HG02763 (cell line): ENCODE measurements at regions not wholly inside any gene's neighbourhood (a gene's known extent, or its start where the extent isn't known, plus 50 kb on each side); places are given as distances from the start of the nearest gene placed in this dataset.

Experiments
- ATAC-seq: cut with Tn5 transposase; IDR thresholded peaks from one replicate; pipeline ENCODE4 v1.9.1; 2021; ENCODE audit warnings: mild to moderate bottlenecking, moderate library complexity; ENCODE audit not compliant: unreplicated experiment

DNA sequence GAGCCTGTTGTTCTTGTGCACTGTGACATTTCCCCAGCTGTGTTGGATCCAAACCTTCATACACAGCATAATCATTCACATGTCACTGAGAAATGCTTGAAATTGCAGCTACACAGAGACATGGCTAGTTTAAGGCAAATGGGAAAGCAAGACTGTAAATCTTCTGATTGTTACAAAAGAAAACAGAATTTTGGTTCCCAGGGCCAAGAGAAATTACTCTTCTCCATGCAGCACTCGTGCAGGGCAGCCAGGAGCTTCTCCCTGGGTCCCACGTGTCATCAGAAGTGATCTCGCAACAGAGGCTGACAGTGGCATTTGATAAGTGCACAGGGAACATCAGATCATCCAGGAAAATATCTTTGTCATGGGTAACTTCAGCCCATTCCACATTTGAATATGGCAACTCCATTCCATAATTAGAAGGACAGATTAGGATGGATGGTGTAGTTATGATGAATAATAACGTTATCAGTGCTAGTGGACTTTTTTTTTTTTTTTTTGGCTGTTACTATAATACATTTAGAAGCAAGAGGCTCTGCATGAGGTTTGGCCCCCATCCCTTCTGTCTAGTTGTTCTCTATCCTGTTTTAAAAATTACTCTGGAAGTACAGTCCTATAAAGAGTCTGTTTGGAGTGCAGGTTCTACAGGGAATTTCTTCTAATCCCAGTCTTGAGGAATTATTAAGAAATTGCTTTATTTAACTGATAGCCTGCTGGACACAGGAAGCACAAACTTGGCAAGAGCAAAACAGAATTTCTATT is 571.0 kb upstream of the NOX3 start:
- no peak for ATAC-seq

DNA sequence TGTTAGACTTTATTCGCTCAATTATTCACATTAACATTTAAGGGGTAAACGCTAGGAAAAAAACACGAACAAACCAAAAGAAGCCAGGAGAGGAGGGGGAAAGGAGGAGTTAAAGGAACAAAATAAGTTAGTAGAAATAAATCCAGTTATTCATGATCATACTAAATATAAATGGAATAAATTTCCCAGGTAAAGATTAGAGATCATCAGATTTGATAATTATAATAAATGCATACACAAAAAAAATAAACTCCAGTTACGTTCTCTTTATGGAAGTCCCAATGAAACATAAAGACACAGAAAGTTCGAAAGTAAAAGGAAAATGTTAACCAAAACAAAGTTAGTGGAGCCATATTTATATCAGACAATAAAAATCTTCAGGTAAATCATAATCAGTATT is 568.7 kb upstream of the NOX3 start:
- ATAC-seq = no peak

DNA sequence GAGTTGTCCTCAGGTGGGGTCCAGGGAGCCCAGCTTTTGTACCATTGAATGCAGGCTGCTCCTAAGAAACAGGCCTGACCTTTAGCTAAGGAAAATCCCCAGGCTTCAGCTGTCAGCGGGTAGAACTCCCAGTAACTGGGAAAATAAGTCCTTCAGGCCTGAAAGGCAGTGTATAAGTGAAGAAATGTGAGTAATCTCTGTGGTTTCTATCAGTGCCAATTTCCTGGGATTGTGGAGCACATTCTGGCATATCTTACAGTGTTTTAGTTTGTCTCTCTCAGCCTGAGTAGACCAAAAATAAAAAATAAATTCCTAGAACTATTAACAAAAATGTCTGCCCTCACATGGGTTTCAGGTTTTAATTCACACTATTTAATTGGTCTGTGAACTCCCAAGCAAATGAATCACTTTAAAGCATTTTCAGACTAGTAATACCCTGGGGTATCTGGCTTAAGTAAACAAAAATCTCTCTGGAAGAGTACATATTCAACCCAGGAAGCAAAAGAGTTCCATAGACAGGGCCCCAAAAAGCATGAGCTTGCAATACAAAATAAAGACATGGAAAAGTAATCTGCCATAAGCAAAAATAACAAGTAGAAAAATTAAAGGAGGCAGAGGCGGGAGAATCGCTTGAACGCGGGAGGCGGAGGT is 566.2 kb upstream of the NOX3 start:
- ATAC-seq = no peak

DNA sequence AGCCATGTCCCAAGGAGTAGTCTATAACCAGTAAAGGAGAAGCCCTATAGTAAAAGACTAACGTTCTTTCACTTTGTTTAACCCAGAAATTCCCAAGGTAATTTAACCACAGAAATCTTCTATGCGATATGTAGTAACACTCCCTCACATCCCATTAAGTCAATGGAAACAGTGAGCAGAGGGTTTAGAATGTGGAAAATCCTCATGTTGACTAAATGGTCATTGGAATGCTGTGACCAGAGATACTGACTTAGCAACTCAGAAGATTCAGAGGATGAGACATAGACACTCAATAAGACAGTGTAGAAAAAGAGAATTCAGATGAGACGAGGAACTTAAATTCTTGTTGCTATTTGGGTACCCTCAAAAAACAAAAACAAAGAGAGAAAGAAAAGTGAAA is 562.2 kb upstream of the NOX3 start:
- ATAC-seq = no peak

DNA sequence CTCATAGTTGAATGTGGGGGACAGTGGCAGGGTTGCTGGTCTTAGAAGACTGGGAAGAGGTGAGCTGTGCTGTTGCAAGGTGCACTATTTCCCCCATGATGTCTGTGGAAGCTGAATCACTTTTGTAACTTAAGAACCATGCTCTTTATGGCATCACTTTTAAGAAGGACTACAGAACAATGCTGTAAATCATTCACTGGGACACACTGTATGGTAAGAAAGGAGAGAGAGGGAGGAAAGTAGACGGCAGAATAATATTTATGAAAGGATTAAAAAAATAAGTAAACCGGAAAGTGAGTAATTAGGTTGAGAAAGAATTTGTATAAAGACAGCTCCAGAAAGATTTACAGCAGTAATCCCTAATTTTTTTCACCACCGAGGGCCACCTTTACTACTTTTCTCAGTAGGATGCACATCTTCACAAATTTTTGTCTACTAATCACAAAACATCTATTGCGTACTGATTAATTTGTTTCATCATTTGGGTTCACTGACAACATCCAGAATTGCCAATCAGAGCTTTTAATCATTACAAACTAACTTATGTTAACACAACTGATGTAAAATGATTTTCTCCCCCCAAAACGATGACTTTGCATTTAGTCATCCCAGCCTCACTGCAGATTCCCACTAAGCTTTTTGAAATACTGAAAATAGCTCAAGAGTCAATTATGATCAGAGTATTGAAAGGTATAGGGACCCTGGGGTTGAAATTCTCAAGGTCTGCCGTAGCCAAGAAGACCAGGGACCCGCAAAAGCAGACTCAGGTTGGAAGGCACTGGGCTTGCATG is 560.7 kb upstream of the NOX3 start:
- ATAC-seq = no peak

DNA sequence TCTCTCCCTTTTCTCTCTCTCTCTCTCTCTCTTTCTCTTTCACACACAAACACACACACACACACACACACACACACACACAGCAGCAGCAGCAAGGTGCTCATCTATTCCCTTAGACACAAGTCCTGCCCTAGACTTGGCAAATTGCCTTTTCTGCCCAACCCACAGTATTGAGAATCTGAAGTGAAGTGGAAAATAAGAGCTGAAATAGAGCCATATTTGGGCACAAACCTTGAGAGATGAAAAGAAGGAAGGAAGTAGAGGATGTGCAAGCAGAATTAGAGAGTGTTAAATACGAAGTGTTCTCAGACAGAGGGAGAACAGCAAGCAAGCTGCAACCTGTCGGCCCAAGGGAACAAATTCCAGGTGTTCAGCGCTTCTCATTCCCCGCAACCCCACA is 557.5 kb upstream of the NOX3 start:
- no peak for ATAC-seq

DNA sequence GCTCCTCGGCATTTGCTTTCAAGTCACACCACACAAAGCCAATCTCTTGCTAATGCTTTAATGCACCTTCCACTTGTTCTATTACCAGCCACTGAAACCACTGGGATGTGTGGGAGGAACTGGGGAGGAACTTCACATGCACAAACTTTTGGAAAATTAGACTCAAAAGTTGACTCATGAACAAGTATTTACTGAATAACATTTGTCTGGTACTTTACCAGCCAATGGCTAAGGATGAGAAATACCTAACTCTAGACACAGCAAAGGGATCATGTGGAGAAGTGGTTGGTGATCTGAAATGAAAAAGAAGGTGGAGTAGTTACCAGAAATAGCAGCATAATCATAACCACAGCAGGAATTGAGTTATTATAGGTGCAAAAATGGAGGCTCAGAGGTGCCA is 554.0 kb upstream of the NOX3 start:
- ATAC-seq = no peak

DNA sequence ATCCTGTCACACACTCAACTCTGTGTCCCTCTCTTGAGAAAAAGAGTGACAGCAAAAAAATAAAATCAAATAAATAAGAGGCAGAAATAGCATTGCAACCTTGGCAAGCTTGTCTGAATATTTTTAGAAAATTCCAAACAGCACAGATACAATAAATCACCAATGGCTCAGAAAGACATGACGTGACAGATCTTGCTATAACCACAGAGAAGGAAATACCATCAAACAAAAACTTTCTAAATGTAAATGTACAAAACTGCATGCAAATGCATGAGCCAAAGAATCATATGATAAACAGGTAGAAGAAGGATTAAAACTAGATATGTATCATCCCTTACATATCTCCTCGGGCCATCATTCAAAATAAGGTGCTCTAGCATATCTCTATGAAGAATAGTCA is 549.2 kb upstream of the NOX3 start:
- ATAC-seq = no peak

DNA sequence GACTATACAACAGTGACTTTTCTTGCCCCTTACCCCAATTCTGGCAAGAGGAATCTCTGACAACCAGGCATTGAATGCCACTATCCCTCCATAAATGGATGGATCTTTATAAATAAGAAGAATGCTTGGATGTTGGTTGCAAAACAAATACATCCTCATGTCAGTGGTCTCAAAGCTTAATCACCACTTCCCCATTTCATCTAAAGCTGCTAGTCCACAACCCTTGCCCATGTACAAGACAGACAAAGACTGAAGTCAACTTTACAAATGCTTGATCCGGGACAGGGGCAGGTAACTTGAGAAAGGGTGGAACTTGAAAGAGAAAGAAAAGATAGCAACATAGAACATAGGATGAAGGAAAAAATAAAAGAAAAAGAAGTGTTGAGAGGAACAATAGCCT is 540.5 kb upstream of the NOX3 start:
- no peak for ATAC-seq

DNA sequence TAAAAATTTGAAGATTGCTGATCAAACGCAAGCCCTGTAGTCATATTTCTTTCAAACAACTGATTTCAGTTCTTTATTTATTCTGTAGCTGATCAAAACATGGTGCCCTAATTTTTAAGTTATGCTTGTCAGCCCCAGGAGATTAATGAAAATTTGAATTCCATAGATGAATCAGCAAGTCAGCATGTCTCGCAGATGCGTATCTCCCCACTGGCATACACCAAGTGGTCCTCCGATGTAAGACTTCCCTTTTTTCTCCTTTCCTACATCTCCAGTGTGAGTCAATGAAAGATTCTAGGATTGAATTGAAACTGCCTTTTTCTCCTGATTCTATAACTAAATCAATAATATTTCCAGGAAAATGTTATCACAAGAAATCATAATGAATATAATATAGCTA is 539.6 kb upstream of the NOX3 start:
- no peak for ATAC-seq

DNA sequence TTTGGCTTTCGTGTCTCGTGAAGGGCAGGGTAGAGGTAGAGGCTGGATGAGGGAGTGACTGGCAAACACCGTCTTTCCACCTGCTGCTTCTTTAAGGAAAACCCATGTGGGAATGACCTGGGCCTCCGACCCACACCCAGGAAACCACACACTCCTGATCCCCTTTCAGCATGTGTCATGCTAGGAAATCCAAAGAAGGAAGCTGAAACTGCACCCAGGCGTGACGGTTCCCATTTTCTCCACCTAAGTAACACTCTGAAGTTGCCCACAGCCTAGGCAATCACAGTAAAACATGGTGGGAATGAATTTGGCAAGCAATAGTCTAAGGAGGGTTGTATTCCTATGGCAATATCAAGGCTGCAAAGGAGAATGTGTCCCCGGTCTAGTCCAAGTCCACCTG is 538.4 kb upstream of the NOX3 start:
- ATAC-seq = no peak

DNA sequence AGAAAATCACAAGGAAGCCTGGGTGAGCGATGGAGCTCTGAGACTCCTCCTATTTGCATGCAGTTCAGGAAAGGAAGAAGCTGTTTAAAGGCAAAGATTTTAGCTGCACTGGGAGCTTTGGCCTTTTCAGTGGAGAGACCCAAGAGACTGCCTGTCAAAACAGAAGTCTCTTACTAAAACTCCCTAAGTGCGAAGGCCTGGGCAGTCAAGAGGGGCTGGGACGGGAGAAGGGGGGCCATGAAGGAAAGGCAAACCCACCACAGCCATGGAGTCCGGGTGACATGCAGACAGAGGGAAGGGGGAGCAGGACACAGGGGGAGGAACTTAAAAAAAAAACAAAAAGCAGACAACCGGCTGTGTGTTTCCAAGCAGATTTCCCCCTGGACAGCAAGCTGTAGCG is 537.6 kb upstream of the NOX3 start:
- ATAC-seq = no peak

DNA sequence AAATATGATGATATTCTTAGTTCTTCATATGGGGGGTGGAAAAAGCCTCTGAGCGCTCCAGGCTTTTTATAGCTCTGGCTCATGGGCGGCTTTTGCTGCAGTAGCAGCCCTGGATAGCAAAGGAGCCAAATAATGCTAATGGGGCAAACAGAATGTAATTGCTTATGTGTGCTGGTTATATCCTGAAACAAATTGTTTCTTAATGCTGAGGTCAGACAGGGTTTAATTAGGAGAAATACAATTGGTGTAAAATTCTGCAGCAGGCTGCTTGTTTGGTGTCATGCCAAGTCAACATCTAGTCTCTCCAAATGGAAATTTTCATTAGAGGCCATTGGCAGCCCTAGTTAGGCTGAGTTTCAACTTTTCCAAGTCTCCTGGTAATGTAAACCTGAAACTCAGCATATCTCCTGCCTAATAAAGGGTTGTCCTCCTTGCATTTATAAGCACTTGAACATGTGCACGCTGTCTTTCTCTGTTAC is 530.1 kb upstream of the NOX3 start:
- no peak for ATAC-seq

DNA sequence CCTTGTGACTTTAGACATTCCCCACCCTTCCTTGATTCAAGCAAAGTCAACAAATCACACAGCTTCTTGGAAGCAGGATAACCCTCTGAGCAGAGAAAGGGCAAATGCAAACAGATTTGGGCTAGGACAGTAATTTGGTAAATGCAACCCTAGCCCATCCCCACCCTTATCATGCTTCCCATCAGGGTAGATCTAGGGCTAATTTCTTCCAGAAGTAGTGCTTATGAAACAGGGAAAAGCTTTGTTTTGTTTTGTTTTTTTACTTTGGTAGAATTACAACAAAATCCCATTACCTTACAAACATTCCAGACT is 525.1 kb upstream of the NOX3 start:
- no peak for ATAC-seq

DNA sequence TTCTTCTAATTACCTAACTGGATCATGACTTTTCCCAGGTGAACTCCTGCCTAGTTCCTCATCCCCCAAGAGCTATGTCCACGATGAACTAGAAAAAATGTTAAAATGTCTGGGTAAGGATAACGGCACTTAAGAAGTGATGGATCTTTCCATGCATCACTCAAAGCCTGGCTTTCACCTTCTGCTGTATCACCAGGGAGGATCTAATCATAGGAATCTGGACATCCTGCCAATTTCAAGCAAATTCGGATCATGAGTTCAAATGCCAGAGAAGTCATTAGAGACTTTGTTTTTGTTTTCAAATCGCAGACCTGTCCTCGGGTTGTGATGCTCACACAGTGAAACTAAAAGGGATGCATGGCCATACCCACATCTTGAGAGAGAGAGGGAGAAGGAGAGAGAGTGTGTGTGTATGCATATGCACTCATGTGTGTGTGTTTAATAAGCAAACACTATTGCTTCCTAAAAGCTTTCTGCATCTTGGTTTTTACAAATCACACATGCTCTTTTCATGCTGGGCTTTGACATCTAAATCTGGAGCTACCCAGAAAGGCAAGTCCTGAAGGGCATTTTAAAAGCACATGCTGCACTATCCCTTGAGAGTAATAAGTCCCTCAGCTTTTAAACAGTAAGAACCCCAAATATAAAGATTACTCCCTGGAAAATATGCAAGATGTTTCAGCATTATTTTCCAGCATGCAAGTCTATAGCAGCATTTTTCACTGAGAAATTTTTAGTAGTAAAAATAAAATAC is 524.6 kb upstream of the NOX3 start:
- no peak for ATAC-seq

DNA sequence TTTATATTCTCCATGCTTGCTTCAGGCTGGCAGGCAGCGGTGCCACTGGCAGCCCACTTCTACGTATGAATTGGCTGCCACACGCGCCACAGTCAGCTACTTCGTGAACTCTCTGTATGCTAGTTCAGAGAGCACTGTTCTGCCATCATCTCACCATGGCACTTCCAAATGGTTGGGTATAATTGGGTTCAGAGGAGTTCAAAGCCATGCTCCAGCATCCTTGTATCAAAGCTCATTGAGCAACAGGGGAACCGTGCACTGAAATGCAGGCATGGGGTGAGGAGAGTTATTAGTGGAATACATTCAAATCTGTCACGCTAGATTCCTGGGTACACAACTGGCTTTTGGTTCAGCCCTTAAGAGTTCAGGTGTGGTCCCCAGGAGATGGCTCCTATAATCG is 519.9 kb upstream of the NOX3 start:
- ATAC-seq = no peak

DNA sequence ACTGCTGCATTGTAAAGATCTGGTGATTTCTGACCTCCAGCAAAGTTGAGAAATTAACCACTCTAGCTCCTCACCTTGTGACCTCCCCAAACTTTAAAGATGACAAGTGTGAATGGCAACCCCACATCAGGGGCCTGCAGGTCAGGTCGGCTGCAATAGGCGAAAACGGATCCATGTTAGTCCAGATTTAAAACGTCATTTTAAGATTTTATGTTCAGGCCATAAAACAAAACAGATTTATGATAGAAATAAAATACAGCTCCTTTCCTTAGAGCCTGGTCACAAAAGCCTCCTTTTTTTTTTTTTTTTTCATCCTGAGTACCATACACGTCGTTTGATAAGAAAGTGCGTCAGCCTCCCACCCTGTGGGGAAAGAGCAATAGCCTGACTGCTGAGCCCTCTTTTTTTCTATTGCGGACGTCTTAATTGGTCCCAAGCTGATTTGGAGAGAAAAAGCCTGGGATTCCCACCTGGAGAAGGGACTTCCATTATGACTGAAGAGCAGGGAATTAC is 519.2 kb upstream of the NOX3 start:
- no peak for ATAC-seq

DNA sequence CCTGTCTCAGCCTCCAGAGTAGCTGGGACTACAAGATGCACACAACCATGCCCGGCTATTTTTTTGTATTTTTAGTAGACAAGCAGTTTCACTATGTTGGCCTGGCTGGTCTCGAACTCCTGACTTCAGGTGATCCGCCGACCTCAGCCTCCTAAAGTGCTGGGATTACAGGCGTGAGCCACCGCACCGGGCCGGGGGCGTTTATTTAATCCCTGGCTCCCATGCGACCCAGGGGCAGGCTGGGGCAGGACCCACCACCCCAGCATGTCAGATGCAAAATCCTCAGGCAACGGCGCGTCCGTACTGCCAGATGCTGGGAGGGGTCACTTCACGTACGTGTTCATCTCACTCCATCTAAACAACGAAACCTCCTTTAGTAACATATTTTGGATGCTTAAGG is 518.7 kb upstream of the NOX3 start:
- no peak for ATAC-seq

DNA sequence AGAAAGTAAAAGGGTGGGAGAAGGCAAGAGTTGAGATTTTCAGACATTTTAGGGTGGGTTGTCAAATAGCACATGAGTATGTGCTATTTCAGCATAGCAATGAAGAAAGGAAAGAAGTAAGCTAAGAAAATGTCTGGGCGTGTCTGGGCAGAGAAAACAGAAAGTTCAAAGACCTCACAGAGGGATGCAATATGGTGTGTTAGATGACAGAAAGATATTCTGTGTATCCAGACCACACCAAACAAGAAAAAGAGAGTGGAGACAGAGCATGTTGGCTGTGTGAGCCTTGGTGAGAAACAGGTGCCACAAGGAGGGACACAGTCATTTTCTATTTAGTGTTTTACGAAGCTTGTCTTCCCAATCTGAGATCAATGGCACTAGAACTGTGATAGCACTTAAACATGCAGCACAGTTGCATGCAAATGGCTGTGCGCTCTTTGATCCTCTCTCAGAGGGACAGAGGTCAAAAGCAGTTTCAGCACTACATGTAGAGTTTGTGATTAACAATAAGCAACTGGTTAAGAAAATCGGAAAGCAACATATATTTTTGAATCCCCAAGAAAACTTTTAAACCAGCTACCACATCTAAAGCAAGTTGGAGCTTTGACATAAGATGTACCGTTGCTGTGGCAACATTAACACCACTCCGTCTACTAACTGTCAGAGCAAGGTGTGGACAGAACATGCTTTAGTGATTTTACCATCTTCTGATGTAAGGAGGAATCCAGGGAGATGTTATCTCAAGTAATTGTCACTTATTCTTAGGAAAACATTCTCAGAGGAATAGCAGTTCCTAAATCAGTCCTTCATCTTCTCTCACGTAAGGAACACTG is 515.5 kb upstream of the NOX3 start:
- no peak for ATAC-seq

DNA sequence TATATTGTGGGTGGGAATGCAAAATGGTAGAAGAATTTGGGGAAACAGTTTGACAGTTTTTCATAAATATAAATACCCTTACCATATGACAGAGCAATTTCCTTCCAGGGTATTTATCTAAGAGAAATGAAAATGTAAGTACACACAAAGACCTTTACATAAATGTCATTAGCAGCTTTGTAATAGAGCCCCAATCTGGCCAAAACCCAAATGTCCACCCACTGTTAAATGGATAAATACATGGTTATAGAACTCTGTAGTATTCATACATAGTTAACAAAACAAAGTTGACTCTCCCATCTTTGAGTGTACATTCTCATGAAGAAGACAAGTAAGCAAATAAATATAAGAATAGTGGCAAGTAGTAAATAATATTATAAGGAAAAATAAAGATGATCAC is 514.8 kb upstream of the NOX3 start:
- ATAC-seq = no peak
